ENCODE measurements at regions not wholly inside any gene's neighbourhood (a gene's known extent, or its start where the extent isn't known, plus 50 kb on each side); places are given as distances from the start of the nearest gene placed in this dataset.

GRCh38 chr9:135324329-135324728 is 155.3 kb upstream of the PPP1R26 start:
- TF ChIP-seq CTCF (IDR thresholded peaks at IDR 0.05): no peak
- TF ChIP-seq POLR2A (IDR thresholded peaks at IDR 0.05; ENCODE audit: low read depth): no peak
- TF ChIP-seq POLR2AphosphoS5 (IDR thresholded peaks at IDR 0.05): no peak
- TF ChIP-seq EP300 (IDR thresholded peaks at IDR 0.05): no peak
